ENCODE measurements at regions not wholly inside any gene's neighbourhood (a gene's known extent, or its start where the extent isn't known, plus 50 kb on each side); places are given as distances from the start of the nearest gene placed in this dataset.

DNA sequence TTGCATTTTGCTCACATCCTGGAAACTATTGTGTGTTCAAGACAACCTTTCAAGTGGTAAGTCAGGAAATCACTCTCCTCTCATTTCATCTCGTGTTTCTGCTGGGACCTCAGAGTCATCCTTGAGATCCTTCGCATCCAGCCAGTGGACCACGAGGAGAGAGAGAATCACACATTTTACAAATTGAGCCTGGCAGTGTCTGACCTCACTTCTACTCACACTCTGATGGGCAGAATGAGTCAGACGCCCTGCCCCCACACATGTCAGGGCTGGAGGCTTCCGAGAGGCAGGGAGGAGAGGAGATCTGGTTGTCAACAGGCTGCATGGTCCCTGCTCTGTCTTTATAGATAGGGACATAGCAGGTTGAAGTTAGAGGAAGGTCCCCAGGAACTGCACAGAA lies 509.7 kb downstream of the AJAP1 start:
- Mint-ChIP-seq H3K27ac (no peak overlapping the region), H3K4me3 (no peak overlapping the region), H3K27me3 (ENCODE audit: insufficient read depth) (peaks cover 2% of the 10 kb centered on the region; the same call in 1 of the 2 replicates), H3K4me1 (ENCODE audit: low read depth) (no peaks in the 10 kb centered on the region), H3K36me3 (ENCODE audit: low read depth) (peaks cover 18% of the 10 kb centered on the region), H3K9me3 (peaks cover 66% of the 10 kb centered on the region)
- TF ChIP-seq, protein P1, sequence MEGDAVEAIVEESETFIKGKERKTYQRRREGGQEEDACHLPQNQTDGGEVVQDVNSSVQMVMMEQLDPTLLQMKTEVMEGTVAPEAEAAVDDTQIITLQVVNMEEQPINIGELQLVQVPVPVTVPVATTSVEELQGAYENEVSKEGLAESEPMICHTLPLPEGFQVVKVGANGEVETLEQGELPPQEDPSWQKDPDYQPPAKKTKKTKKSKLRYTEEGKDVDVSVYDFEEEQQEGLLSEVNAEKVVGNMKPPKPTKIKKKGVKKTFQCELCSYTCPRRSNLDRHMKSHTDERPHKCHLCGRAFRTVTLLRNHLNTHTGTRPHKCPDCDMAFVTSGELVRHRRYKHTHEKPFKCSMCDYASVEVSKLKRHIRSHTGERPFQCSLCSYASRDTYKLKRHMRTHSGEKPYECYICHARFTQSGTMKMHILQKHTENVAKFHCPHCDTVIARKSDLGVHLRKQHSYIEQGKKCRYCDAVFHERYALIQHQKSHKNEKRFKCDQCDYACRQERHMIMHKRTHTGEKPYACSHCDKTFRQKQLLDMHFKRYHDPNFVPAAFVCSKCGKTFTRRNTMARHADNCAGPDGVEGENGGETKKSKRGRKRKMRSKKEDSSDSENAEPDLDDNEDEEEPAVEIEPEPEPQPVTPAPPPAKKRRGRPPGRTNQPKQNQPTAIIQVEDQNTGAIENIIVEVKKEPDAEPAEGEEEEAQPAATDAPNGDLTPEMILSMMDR (IDR thresholded peaks at IDR 0.05) = no peak
- no peak for DNase-seq

DNA sequence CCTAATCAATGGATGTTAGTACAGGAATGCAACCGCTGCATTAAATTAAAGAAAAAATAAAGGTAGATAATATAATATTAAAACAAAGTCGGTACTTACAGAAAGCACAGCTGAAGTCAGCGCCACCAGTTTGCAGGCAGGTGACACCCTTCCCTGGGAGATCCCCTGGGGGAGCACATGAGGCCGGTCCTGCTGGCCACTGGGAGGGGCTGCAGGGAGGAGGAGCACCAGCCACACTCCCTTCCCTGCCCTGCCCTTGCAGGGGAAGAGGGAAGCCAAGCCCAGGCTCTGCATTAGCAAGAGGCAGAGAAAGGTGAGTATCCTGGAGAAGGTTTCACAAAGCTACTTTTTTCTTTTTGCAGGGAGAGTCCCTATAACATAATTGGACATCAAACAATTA lies 507.0 kb downstream of the AJAP1 start:
- no peak overlapping the region for H3K27ac Mint-ChIP-seq
- H3K36me3 Mint-ChIP-seq (ENCODE audit: low read depth) = peaks cover 16% of the 10 kb centered on the region
- H3K27me3 Mint-ChIP-seq (ENCODE audit: insufficient read depth) = peaks cover 2% of the 10 kb centered on the region; the same call in 1 of the 2 replicates
- H3K4me3 Mint-ChIP-seq = no peak overlapping the region
- DNase-seq = no peak
- H3K9me3 Mint-ChIP-seq = peaks cover 82% of the 10 kb centered on the region
- H3K4me1 Mint-ChIP-seq (ENCODE audit: low read depth) = no peaks in the 10 kb centered on the region
- TF ChIP-seq, protein P1 (IDR thresholded peaks at IDR 0.05) = no peak

DNA sequence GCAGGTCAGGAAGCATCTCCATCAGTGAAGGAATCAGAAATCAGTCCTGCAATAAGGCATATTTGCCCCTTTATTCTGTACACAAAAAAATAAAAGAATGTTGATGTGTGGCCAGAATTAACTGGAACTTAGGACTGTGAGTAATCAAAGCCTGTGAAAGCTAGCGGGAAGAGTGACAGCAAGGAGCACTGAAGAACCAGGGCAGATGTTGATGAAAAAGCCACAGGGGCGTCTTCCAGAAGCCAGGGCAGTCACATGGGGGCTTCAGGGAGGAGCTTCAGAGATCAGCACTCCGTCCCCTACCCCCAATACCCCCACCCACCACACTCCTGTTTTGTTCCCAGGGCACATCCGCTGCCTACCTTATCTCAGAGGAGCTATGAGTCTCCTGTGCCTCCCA lies 502.8 kb downstream of the AJAP1 start:
- no peak for DNase-seq
- H3K27ac Mint-ChIP-seq = no peak overlapping the region
- TF ChIP-seq, protein P1 (IDR thresholded peaks at IDR 0.05) = no peak
- peaks cover 5% of the 10 kb centered on the region; the same call in 1 of the 2 replicates for H3K27me3 Mint-ChIP-seq (ENCODE audit: insufficient read depth)
- H3K36me3 Mint-ChIP-seq (ENCODE audit: low read depth) = peaks cover 11% of the 10 kb centered on the region
- H3K4me1 Mint-ChIP-seq (ENCODE audit: low read depth) = no peaks in the 10 kb centered on the region
- H3K9me3 Mint-ChIP-seq = peaks cover 88% of the 10 kb centered on the region
- no peak overlapping the region for H3K4me3 Mint-ChIP-seq

DNA sequence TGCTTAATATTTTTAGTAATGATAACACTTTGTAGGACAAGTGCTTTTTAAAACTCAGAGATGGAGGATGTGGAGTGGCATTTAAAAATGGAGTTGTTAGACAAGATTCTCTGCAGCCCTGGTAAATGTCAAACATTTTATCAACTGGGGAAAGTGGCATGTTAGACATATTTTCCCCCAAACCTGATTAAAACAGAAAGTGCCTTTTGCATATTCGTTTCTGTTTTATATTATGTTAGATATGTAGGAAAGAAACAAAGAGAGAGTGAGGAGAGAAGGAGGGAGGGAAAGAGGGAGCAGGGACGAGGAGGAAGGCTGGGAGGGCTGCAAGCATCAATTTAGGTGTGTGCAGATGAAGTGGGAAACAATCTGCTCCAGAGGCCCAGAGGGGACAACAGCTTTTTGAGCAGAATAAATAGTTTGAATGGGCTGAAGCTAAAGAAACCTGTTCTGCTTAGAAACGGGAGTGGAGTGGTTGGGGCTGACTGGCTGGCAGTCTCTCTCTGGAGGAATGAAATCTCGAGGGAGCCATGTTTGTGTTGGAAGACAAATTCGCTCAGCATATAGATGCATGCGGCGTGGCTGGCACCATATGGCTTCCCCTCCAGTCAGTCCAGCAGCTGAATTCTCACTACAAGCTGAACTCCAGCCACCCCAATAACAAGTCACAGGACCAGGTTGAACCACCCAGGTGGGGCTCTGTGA lies 502.2 kb downstream of the AJAP1 start:
- H3K27me3 Mint-ChIP-seq (ENCODE audit: insufficient read depth) = peaks cover 5% of the 10 kb centered on the region; the same call in 1 of the 2 replicates
- H3K4me3 Mint-ChIP-seq = no peak overlapping the region
- DNase-seq = no peak
- H3K36me3 Mint-ChIP-seq (ENCODE audit: low read depth) = peaks cover 15% of the 10 kb centered on the region
- no peak overlapping the region for H3K27ac Mint-ChIP-seq
- peaks cover 88% of the 10 kb centered on the region for H3K9me3 Mint-ChIP-seq
- TF ChIP-seq, protein P1 (IDR thresholded peaks at IDR 0.05) = no peak
- no peaks in the 10 kb centered on the region for H3K4me1 Mint-ChIP-seq (ENCODE audit: low read depth)

DNA sequence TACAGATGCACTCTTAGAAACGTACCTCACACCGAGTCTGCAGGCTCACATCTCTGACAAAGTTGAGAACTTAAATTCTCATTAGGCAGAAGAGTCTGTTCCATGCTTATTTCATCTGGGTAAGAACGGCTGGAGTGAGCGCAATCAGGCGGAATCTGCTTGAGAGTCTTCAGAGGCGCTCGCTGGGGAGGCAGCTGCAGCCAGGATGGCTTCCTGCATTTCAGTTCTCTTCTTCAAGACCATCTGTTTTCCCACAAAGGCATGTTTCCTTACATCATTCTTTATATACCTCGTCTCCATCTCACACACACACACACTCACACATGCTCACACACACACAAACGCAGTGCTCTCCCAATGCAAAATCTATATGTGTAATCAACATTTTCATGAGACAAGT lies 497.1 kb downstream of the AJAP1 start:
- peaks cover 4% of the 10 kb centered on the region for H3K36me3 Mint-ChIP-seq (ENCODE audit: low read depth)
- H3K4me1 Mint-ChIP-seq (ENCODE audit: low read depth) = no peaks in the 10 kb centered on the region
- TF ChIP-seq, protein P1 (IDR thresholded peaks at IDR 0.05) = no peak
- no peak overlapping the region for H3K4me3 Mint-ChIP-seq
- H3K27me3 Mint-ChIP-seq (ENCODE audit: insufficient read depth) = peaks cover 4% of the 10 kb centered on the region; the same call in 1 of the 2 replicates
- no peak overlapping the region for H3K27ac Mint-ChIP-seq
- peaks cover 81% of the 10 kb centered on the region for H3K9me3 Mint-ChIP-seq
- DNase-seq = no peak
